H1 (cell line): ENCODE measurements at regions not wholly inside any gene's neighbourhood (a gene's known extent, or its start where the extent isn't known, plus 50 kb on each side); places are given as distances from the start of the nearest gene placed in this dataset.

ENCODE experiments used
- CTCF ChIA-PET: fragments of 300-600 bp; sonication (Branson Sonifier 250); formaldehyde crosslinking; loops from one replicate; lab custom pipeline; 2021; ENCODE audit not compliant: partially characterized antibody; lab: Charles Lee
- POLR2A ChIA-PET: fragments of 300-600 bp; sonication (Branson Sonifier 250); formaldehyde crosslinking; loops from one replicate; lab custom pipeline; 2021; ENCODE audit warnings: inconsistent platforms; ENCODE audit not compliant: partially characterized antibody; lab: Charles Lee
- DNase-seq, 2 experiments: peaks; one replicate each; pipeline versions ENCODE4 v3.0.0 to v3.0.0-alpha.2; 2010 to 2022; ENCODE audit warnings: low spot score in 2 of 2, low read depth in 1 of 2, mixed read lengths in 1 of 2
- FAIRE-seq: peaks from 2 replicates; lab custom pipeline; 2011; peaks lifted over from hg19 to GRCh38; lab: Jason Lieb, UNC
- H2AFZ ChIP-seq: 2 replicates; pipeline ENCODE4 v1.8.1; 2012; ENCODE audit warnings: low read length, inconsistent platforms
- H2AK5ac ChIP-seq: 2 replicates; pipeline ENCODE4 v1.6.1; 2013; ENCODE audit warnings: low read depth, low read length
- H2BK120ac ChIP-seq: replicated peaks from 2 replicates; pipeline ENCODE3; 2013; ENCODE audit warnings: low read depth, low read length, inconsistent platforms
- H2BK12ac ChIP-seq: 2 replicates; pipeline ENCODE4 v1.6.1; 2013; ENCODE audit warnings: low read depth, low read length
- H2BK15ac ChIP-seq: 2 replicates; pipeline ENCODE4 v1.6.1; 2013; ENCODE audit warnings: low read length
- H2BK20ac ChIP-seq: 2 replicates; pipeline ENCODE4 v1.6.1; 2013; ENCODE audit warnings: low read length
- H2BK5ac ChIP-seq: 2 replicates; pipeline ENCODE4 v1.6.1; 2013; ENCODE audit warnings: low read depth, low read length
- H3K14ac ChIP-seq: 2 replicates; pipeline ENCODE4 v1.6.1; 2013; ENCODE audit warnings: inconsistent platforms; ENCODE audit not compliant: insufficient read length
- H3K18ac ChIP-seq: 2 replicates; pipeline ENCODE4 v1.6.1; 2013; ENCODE audit warnings: low read length; ENCODE audit errors: extremely low read depth
- H3K23ac ChIP-seq: 2 replicates; pipeline ENCODE4 v1.6.1; 2013; ENCODE audit warnings: inconsistent platforms; ENCODE audit not compliant: insufficient read length
- H3K23me2 ChIP-seq: 2 replicates; pipeline ENCODE4 v1.6.1; 2013; ENCODE audit warnings: low read depth, low read length
- H3K27ac ChIP-seq: 2 replicates; pipeline ENCODE4 v1.6.1; 2011; ENCODE audit warnings: low read depth, low read length, inconsistent platforms
- H3K27me3 ChIP-seq, 4 experiments: replicated peaks in 1 of 4; 1 replicate in 1 of 4; 2 replicates in 3 of 4; pipeline versions ENCODE4 v1.6.1 to v1.8.1; 2011 to 2013; ENCODE audit warnings: low read length in 3 of 4, mild to moderate bottlenecking in 3 of 4, inconsistent platforms in 2 of 4, mixed read lengths in 2 of 4, moderate library complexity in 1 of 4; ENCODE audit not compliant: control insufficient read depth in 3 of 4, insufficient read depth in 3 of 4; ENCODE audit errors: extremely low read depth in 1 of 4
- H3K36me3 ChIP-seq, 4 experiments: 2 replicates each; pipeline versions ENCODE4 v1.6.1 to v1.8.1; 2011 to 2013; ENCODE audit warnings: mild to moderate bottlenecking in 4 of 4, low read length in 3 of 4, moderate library complexity in 2 of 4, control low read depth in 1 of 4, inconsistent platforms in 1 of 4; ENCODE audit not compliant: insufficient read depth in 4 of 4, control insufficient read depth in 2 of 4
- H3K4ac ChIP-seq: replicated peaks from 2 replicates; pipeline ENCODE3; 2013; ENCODE audit warnings: low read length, low read depth, mixed read lengths, inconsistent platforms; ENCODE audit not compliant: insufficient read length
- H3K4me1 ChIP-seq, 4 experiments: replicated peaks in 1 of 4; 1 replicate in 1 of 4; 2 replicates in 3 of 4; pipeline versions ENCODE4 v1.6.1 to v1.8.1; 2011 to 2013; ENCODE audit warnings: low read length in 3 of 4, inconsistent platforms in 2 of 4, mixed read lengths in 1 of 4; ENCODE audit not compliant: insufficient read depth in 4 of 4, control insufficient read depth in 3 of 4
- H3K4me2 ChIP-seq, 2 experiments: 2 replicates each; pipeline versions ENCODE4 v1.6.1 to v1.8.1; 2011 to 2013; ENCODE audit warnings: low read depth in 2 of 2, low read length in 2 of 2, control low read depth in 1 of 2, inconsistent platforms in 1 of 2, mild to moderate bottlenecking in 1 of 2; ENCODE audit not compliant: insufficient read depth in 1 of 2
- H3K4me3 ChIP-seq, 4 experiments: fragments of 200-600, 300-600 bp in 1 of 4; sonication (generic), shearing (Covaris generic), sonication (Bioruptor Twin) in 1 of 4; 2 replicates each; pipeline versions ENCODE4 v1.5.1 to v1.8.1; 2011 to 2016; ENCODE audit warnings: low read length in 4 of 4, low read depth in 3 of 4, control low read depth in 2 of 4, inconsistent platforms in 2 of 4, mild to moderate bottlenecking in 2 of 4, mixed read lengths in 1 of 4, moderate library complexity in 1 of 4; ENCODE audit not compliant: insufficient read depth in 2 of 4; ENCODE audit errors: extremely low read depth in 1 of 4
- H3K56ac ChIP-seq: replicated peaks from 2 replicates; pipeline ENCODE3; 2013; ENCODE audit warnings: low read depth, mild to moderate bottlenecking, mixed read lengths, low read length, inconsistent platforms; ENCODE audit not compliant: insufficient read length
- H3K79me1 ChIP-seq: 2 replicates; pipeline ENCODE4 v1.6.1; 2013; ENCODE audit warnings: low read depth, low read length, control low read depth
- H3K79me2 ChIP-seq, 2 experiments: 2 replicates each; pipeline versions ENCODE4 v1.6.1 to v1.8.1; 2012 to 2013; ENCODE audit warnings: low read length in 2 of 2, mild to moderate bottlenecking in 2 of 2, inconsistent platforms in 1 of 2; ENCODE audit not compliant: insufficient read depth in 2 of 2, control insufficient read depth in 1 of 2
- H3K9ac ChIP-seq, 4 experiments: replicated peaks in 1 of 4; 1 replicate in 1 of 4; 2 replicates in 3 of 4; pipeline versions ENCODE4 v1.6.1 to v1.8.1; 2011 to 2013; ENCODE audit warnings: low read depth in 3 of 4, low read length in 3 of 4, control low read depth in 2 of 4, mild to moderate bottlenecking in 2 of 4, moderate library complexity in 2 of 4, inconsistent platforms in 1 of 4; ENCODE audit errors: extremely low read depth in 1 of 4
- H3K9me3 ChIP-seq, 2 experiments: 2 replicates each; pipeline versions ENCODE4 v1.6.1 to v1.8.1; 2012 to 2013; ENCODE audit warnings: mild to moderate bottlenecking in 2 of 2, moderate library complexity in 2 of 2, control low read depth in 1 of 2, inconsistent platforms in 1 of 2, low read depth in 1 of 2, low read length in 1 of 2, mixed read lengths in 1 of 2; ENCODE audit not compliant: insufficient read depth in 2 of 2
- H4K20me1 ChIP-seq, 2 experiments: replicated peaks in 1 of 2; 2 replicates each; pipeline versions ENCODE3 to v1.8.1; 2011 to 2013; ENCODE audit warnings: inconsistent platforms in 2 of 2, low read length in 2 of 2, mild to moderate bottlenecking in 1 of 2; ENCODE audit not compliant: insufficient read depth in 2 of 2, control insufficient read depth in 1 of 2
- H4K5ac ChIP-seq: 2 replicates; pipeline ENCODE4 v1.6.1; 2013; ENCODE audit warnings: low read length, low read depth, mixed read lengths, inconsistent platforms; ENCODE audit not compliant: insufficient read length
- H4K8ac ChIP-seq: 2 replicates; pipeline ENCODE4 v1.8.0; 2013; ENCODE audit warnings: mild to moderate bottlenecking, moderate library complexity, low read length, inconsistent platforms; ENCODE audit not compliant: insufficient read depth; ENCODE audit errors: extremely low read depth
- H4K91ac ChIP-seq: replicated peaks from 2 replicates; pipeline ENCODE3; 2013; ENCODE audit warnings: low read length, mixed read lengths, inconsistent platforms; ENCODE audit not compliant: insufficient read length
- ATF2 ChIP-seq: IDR thresholded peaks from 2 replicates; pipeline ENCODE4 v1.6.1; 2012; ENCODE audit warnings: low read length, inconsistent platforms
- CBX8 ChIP-seq: fragments of 300-800, 300-1000 bp; sonication (generic); IDR thresholded peaks from 2 replicates; pipeline ENCODE4 v1.7.1; 2016; ENCODE audit warnings: low read depth, low read length, borderline replicate concordance
- CEBPB ChIP-seq: IDR thresholded peaks from 2 replicates; pipeline ENCODE4 v1.6.1; 2012; ENCODE audit warnings: low read depth, low read length
- CHD2 ChIP-seq: IDR thresholded peaks from 2 replicates; pipeline ENCODE4 v1.6.1; 2012; ENCODE audit warnings: low read length, improper control_type of control experiment
- EGR1 ChIP-seq: IDR thresholded peaks from 2 replicates; pipeline ENCODE4 v1.6.1; 2011; ENCODE audit warnings: low read depth, low read length, borderline replicate concordance
- HDAC6 ChIP-seq: IDR thresholded peaks from one replicate; pipeline ENCODE4 v1.7.1; 2012; ENCODE audit warnings: low read depth, mild to moderate bottlenecking, inconsistent platforms, low read length, moderate library complexity
- NRF1 ChIP-seq: IDR thresholded peaks from 2 replicates; pipeline ENCODE4 v1.6.1; 2011; ENCODE audit warnings: mild to moderate bottlenecking, low read depth, low read length, improper control_type of control experiment
- POLR2A ChIP-seq, 2 experiments: IDR thresholded peaks; 1 replicate in 1 of 2; 2 replicates in 1 of 2; pipeline ENCODE4 v1.6.1; 2011; ENCODE audit warnings: low read depth in 2 of 2, low read length in 2 of 2, mild to moderate bottlenecking in 2 of 2; ENCODE audit errors: control extremely low read depth in 1 of 2
- RAD21 ChIP-seq, 2 experiments: IDR thresholded peaks in 1 of 2; conservative IDR thresholded peaks in 1 of 2; 2 replicates each; pipeline ENCODE4 v1.6.1; 2011; ENCODE audit warnings: low read depth in 2 of 2, low read length in 2 of 2, improper control_type of control experiment in 1 of 2, inconsistent platforms in 1 of 2, mild to moderate bottlenecking in 1 of 2, moderate library complexity in 1 of 2
- RNF2 ChIP-seq: fragments of 200-900, 300-1000 bp; sonication (generic); IDR thresholded peaks from 2 replicates; pipeline ENCODE4 v1.7.1; 2016; ENCODE audit warnings: borderline replicate concordance, low read depth, mild to moderate bottlenecking, antibody characterized with exemption, low read length; ENCODE audit not compliant: poor library complexity, severe bottlenecking; ENCODE audit errors: missing control alignments
- SRF ChIP-seq: IDR thresholded peaks from 2 replicates; pipeline ENCODE4 v1.6.1; 2011; ENCODE audit warnings: mild to moderate bottlenecking, low read depth, low read length, moderate library complexity
- SUZ12 ChIP-seq: fragments of 200-600 bp; sonication (generic); IDR thresholded peaks from 2 replicates; pipeline ENCODE4 v1.6.1; 2012; ENCODE audit warnings: mild to moderate bottlenecking, inconsistent platforms, low read length, moderate library complexity, mixed read lengths
- TAF7 ChIP-seq: optimal IDR thresholded peaks from 2 replicates; pipeline ENCODE3; 2011; ENCODE audit warnings: low read depth, mild to moderate bottlenecking, inconsistent platforms, low read length, moderate library complexity, borderline replicate concordance
- TCF12 ChIP-seq: IDR thresholded peaks from 2 replicates; pipeline ENCODE4 v1.6.1; 2011; ENCODE audit warnings: low read depth, mild to moderate bottlenecking, low read length
- WGBS, 2 experiments: shearing (Covaris generic) in 1 of 2; methylation state at CpG; one replicate each; pipeline versions ENCODE4 v1.1.6 to v1.1.7; 2013 to 2015; ENCODE audit warnings: low lambda C conversion rate in 2 of 2, mixed read lengths in 2 of 2, inconsistent platforms in 1 of 2, low coverage in 1 of 2, missing lambda C conversion rate in 1 of 2; ENCODE audit not compliant: insufficient replicate concordance in 2 of 2, insufficient coverage in 1 of 2, insufficient read length in 1 of 2; ENCODE audit errors: extremely low coverage in 1 of 2, missing lambda C conversion rate in 1 of 2; 5-methylcytosine and 5-hydroxymethylcytosine counted together

- no peaks in the 10 kb centered on the region for H3K79me1 ChIP-seq
- FAIRE-seq (no peak), DNase-seq (no peak)
- no peak overlapping the region for H3K18ac ChIP-seq
- H2AK5ac ChIP-seq: no peak overlapping the region
- no peak overlapping the region for H3K9ac ChIP-seq
- H2BK20ac ChIP-seq: no peak overlapping the region
- H3K9me3 ChIP-seq: no peaks in the 10 kb centered on the region
- H3K36me3 ChIP-seq: no peaks in the 10 kb centered on the region
- WGBS, 2 experiments: 97% methylated on average over 4 of the region's 4 CpGs; no CpG with 5 or more reads in 1 of the 2 experiments
- no peak overlapping the region for H2BK15ac ChIP-seq
- no peak overlapping the region for H3K14ac ChIP-seq
- no peak overlapping the region for H2AFZ ChIP-seq
- no peak overlapping the region for H4K5ac ChIP-seq
- H3K27ac ChIP-seq: no peak overlapping the region
- no peak overlapping the region for H4K8ac ChIP-seq
- CTCF ChIA-PET: no interaction called here
- POLR2A ChIA-PET: no interaction called here
- H3K56ac ChIP-seq: no peak overlapping the region
- H4K20me1 ChIP-seq: no peaks in the 10 kb centered on the region
- no peak overlapping the region for H3K4me2 ChIP-seq
- no peak overlapping the region for H2BK120ac ChIP-seq
- H3K4me1 ChIP-seq: no peaks in the 10 kb centered on the region
- H3K27me3 ChIP-seq: no peaks in the 10 kb centered on the region
- H3K4ac ChIP-seq: no peak overlapping the region
- H2BK12ac ChIP-seq: no peak overlapping the region
- no peak overlapping the region for H4K91ac ChIP-seq
- H3K23ac ChIP-seq: no peak overlapping the region
- H3K4me3 ChIP-seq: no peak overlapping the region
- no peaks in the 10 kb centered on the region for H3K79me2 ChIP-seq
- no peak overlapping the region for H2BK5ac ChIP-seq
- no peaks in the 10 kb centered on the region; the same call in 1 of the 2 replicates for H3K23me2 ChIP-seq
- TF ChIP-seq CEBPB (no peak), RAD21 (IDR thresholded peaks at IDR 0.05 in 1 of 2, conservative IDR thresholded peaks at IDR 0.05 in 1 of 2; ENCODE audit: low read depth in 2 of 2, low read length in 2 of 2) (no peak), ATF2 (no peak), SUZ12 (no peak), TCF12 (no peak), POLR2A (IDR thresholded peaks at IDR 0.05; ENCODE audit: control extremely low read depth in 1 of 2, low read depth in 2 of 2, low read length in 2 of 2) (no peak), CBX8 (no peak), RNF2 (no peak), CHD2 (no peak), EGR1 (no peak), NRF1 (no peak), HDAC6 (no peak), SRF (no peak), TAF7 (no peak)
Measured at GRCh38 chr1:190679044-190679443, 201.4 kb upstream of the BRINP3 start.
